Lung (tissue), 11 donors: ENCODE measurements at regions not wholly inside any gene's neighbourhood (a gene's known extent, or its start where the extent isn't known, plus 50 kb on each side); places are given as distances from the start of the nearest gene placed in this dataset.

Experiments
- ATAC-seq: fragments of 200-7000 bp; cut with Tn5 transposase; one replicate; pipeline ENCODE4 v1.9.1; 2020; ENCODE audit warnings: moderate number of reproducible peaks; ENCODE audit not compliant: insufficient read depth, low FRiP score
- DNase-seq, 3 donors: peaks; one replicate each; pipeline ENCODE4 v3.0.0-alpha.2; 2013 to 2017
- H3K27ac ChIP-seq, 2 donors: one replicate each; pipeline ENCODE4 v1.5.1; 2013; ENCODE audit warnings: mild to moderate bottlenecking in 2 of 2, moderate library complexity in 2 of 2, control low read depth in 1 of 2, inconsistent platforms in 1 of 2, low read depth in 1 of 2, low read length in 1 of 2
- H3K27me3 ChIP-seq, 3 donors: one replicate each; pipeline ENCODE4 v1.5.1; 2013; ENCODE audit warnings: low read length in 2 of 3; ENCODE audit not compliant: control insufficient read depth in 3 of 3, insufficient read depth in 3 of 3
- H3K36me3 ChIP-seq, 4 donors: one replicate each; pipeline ENCODE4 v1.5.1; 2013; ENCODE audit warnings: low read length in 4 of 4, mild to moderate bottlenecking in 1 of 4, moderate library complexity in 1 of 4; ENCODE audit not compliant: control insufficient read depth in 4 of 4, insufficient read depth in 4 of 4
- H3K4me1 ChIP-seq, 5 donors: one replicate each; pipeline ENCODE4 v1.5.1; 2013; ENCODE audit warnings: low read length in 5 of 5, mild to moderate bottlenecking in 2 of 5, moderate library complexity in 1 of 5; ENCODE audit not compliant: control insufficient read depth in 5 of 5, insufficient read depth in 5 of 5
- H3K4me3 ChIP-seq: one replicate; pipeline ENCODE4 v1.5.1; 2013; ENCODE audit warnings: mild to moderate bottlenecking, control low read depth, moderate library complexity
- H3K9ac ChIP-seq, 2 donors: one replicate each; pipeline ENCODE4 v1.5.1; 2013; ENCODE audit warnings: low read length in 2 of 2, control low read depth in 1 of 2; ENCODE audit not compliant: insufficient read depth in 1 of 2
- H3K9me3 ChIP-seq, 4 donors: one replicate each; pipeline ENCODE4 v1.5.1; 2013; ENCODE audit warnings: low read length in 3 of 4, mild to moderate bottlenecking in 1 of 4, moderate library complexity in 1 of 4; ENCODE audit not compliant: control insufficient read depth in 4 of 4, insufficient read depth in 3 of 4
- WGBS, 2 donors: extraction: QIAGEN DNeasy Blood & Tissue Kit; methylation state at CpG; one replicate each; pipeline ENCODE4 v1.1.7; 2013; 5-methylcytosine and 5-hydroxymethylcytosine counted together
- TF ChIP-seq, protein P1 (sequence below): IDR thresholded peaks from 2 replicates; pipeline ENCODE4 v1.5.1; 2012; ENCODE audit warnings: mild to moderate bottlenecking; ENCODE audit errors: control extremely low read depth, extremely low read depth
- donor health status: control.
- donor health status: control.
- donor health status: Bipolar disorder and iron deficiency.
- donor health status: healthy.
- donor health status: DM: yes; HTN: yes; CAD: no.

DNA sequence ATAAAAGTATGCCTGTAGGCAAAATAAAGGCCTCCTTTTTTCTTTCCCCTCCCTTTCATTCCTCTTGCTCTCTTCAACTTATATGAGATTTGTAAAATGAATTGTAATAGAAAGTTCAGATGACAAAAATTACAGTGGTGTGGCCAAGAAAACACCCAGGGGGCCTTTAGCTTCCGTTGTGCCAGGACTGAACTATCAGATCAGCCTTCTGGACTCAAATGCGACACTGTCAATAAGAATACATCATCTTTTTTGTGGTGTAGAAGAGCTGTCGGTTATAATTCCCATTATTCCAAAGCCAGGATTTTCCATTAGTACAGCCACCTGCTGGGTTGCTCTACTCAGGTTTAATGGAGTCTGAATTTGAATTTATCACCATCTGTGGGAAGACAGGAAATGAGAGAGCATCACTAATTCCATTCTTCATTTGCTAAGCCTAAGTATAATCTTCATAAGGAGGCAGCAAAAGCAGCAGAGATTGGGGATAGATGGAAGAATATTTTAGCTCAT lies 443.4 kb downstream of the ANXA1 start:
- Histone ChIP-seq H3K9me3 (no peaks in the 10 kb centered on the region), H3K4me3 (no peak overlapping the region), H3K27me3 (no peaks in the 10 kb centered on the region), H3K4me1 (no peaks in the 10 kb centered on the region), H3K9ac (no peak overlapping the region), H3K36me3 (no peaks in the 10 kb centered on the region), H3K27ac (no peak overlapping the region)
- 85 to 87% methylated on average over 3 of the region's 3 CpGs for WGBS, 2 donors
- no peak for DNase-seq
- no peak for ATAC-seq
- TF ChIP-seq, protein P1, sequence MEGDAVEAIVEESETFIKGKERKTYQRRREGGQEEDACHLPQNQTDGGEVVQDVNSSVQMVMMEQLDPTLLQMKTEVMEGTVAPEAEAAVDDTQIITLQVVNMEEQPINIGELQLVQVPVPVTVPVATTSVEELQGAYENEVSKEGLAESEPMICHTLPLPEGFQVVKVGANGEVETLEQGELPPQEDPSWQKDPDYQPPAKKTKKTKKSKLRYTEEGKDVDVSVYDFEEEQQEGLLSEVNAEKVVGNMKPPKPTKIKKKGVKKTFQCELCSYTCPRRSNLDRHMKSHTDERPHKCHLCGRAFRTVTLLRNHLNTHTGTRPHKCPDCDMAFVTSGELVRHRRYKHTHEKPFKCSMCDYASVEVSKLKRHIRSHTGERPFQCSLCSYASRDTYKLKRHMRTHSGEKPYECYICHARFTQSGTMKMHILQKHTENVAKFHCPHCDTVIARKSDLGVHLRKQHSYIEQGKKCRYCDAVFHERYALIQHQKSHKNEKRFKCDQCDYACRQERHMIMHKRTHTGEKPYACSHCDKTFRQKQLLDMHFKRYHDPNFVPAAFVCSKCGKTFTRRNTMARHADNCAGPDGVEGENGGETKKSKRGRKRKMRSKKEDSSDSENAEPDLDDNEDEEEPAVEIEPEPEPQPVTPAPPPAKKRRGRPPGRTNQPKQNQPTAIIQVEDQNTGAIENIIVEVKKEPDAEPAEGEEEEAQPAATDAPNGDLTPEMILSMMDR: no peak

DNA sequence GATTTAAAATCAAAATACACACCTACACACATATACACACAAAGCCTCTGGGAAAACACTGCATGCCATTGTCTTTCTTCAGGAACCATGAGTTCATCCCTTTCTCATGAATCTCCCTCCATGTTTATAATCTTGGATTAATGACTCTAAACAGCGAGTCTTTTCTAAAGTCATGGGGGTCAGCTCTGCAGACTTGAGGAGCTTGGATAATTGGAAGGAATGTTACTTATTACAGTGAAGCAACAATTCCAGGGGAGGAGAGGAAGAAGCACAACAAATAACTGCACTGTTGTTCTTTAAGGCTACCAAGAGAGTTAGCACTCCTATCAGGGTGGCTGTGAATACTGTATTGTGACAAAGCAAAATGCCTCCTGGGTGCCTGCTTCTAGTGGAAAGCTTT lies 444.7 kb downstream of the ANXA1 start:
- 67 to 78% methylated on average over 1 of the region's 1 CpG for WGBS, 2 donors
- Histone ChIP-seq H3K9ac (no peak overlapping the region), H3K27ac (no peak overlapping the region), H3K27me3 (no peaks in the 10 kb centered on the region), H3K36me3 (no peaks in the 10 kb centered on the region), H3K4me1 (no peaks in the 10 kb centered on the region), H3K4me3 (no peak overlapping the region), H3K9me3 (no peaks in the 10 kb centered on the region)
- no peak for DNase-seq
- no peak for ATAC-seq
- TF ChIP-seq, protein P1: no peak

GRCh38 chr9:73597039-73597438 lies 445.4 kb downstream of the ANXA1 start:
- ATAC-seq (no peak), DNase-seq (no peak)
- TF ChIP-seq, protein P1: no peak
- H3K36me3 ChIP-seq: no peaks in the 10 kb centered on the region
- no peak overlapping the region for H3K27ac ChIP-seq
- no peak overlapping the region for H3K4me3 ChIP-seq
- no peaks in the 10 kb centered on the region for H3K27me3 ChIP-seq
- no peaks in the 10 kb centered on the region for H3K9me3 ChIP-seq
- H3K9ac ChIP-seq: no peak overlapping the region
- 81 to 85% methylated on average over 5 of the region's 5 CpGs for WGBS, 2 donors
- H3K4me1 ChIP-seq: no peaks in the 10 kb centered on the region

- ATAC-seq (no peak), DNase-seq (no peak)
- H3K27me3 ChIP-seq: no peaks in the 10 kb centered on the region
- no peak overlapping the region for H3K27ac ChIP-seq
- no peak overlapping the region for H3K4me3 ChIP-seq
- H3K4me1 ChIP-seq: no peaks in the 10 kb centered on the region
- no peaks in the 10 kb centered on the region for H3K36me3 ChIP-seq
- WGBS, 2 donors: 54 to 78% methylated on average over 4 of the region's 4 CpGs
- TF ChIP-seq, protein P1: no peak
- no peak overlapping the region for H3K9ac ChIP-seq
- no peaks in the 10 kb centered on the region for H3K9me3 ChIP-seq
Observed at GRCh38 chr9:73597771-73598170, 446.1 kb downstream of the ANXA1 start.
